CD4-positive, alpha-beta T cell (primary cell): ENCODE measurements at regions not wholly inside any gene's neighbourhood (a gene's known extent, or its start where the extent isn't known, plus 50 kb on each side); places are given as distances from the start of the nearest gene placed in this dataset.

ENCODE experiments used
- ATAC-seq: fragments of 200-7000 bp; cut with Tn5 transposase; one replicate; pipeline ENCODE4 v1.10.0; 2022; ENCODE audit warnings: mild to moderate bottlenecking; ENCODE audit not compliant: poor library complexity
- CTCF ChIA-PET: fragments of 350-600 bp; sonication (Branson Sonifier 250); formaldehyde crosslinking; loops from one replicate; lab custom pipeline; 2021; ENCODE audit warnings: antibody characterized with exemption, inconsistent platforms; lab: Charles Lee
- POLR2A ChIA-PET: fragments of 350-600 bp; sonication (Branson Sonifier 250); formaldehyde crosslinking; loops from one replicate; lab custom pipeline; 2021; ENCODE audit warnings: antibody characterized with exemption, inconsistent platforms; lab: Charles Lee
- DNase-seq, 14 experiments: peaks; one replicate each; pipeline ENCODE4 v3.0.0-alpha.2; 2013 to 2020; ENCODE audit warnings: mixed read lengths in 2 of 14
- H3K27ac ChIP-seq, 2 donors: one replicate each; pipeline versions ENCODE4 v1.5.1 to v1.7.0; 2013; ENCODE audit warnings: low read length in 2 of 2, low read depth in 1 of 2, mild to moderate bottlenecking in 1 of 2
- H3K27me3 ChIP-seq, 2 experiments: 1 replicate in 1 of 2; 2 replicates in 1 of 2; pipeline versions ENCODE4 v1.6.1 to v1.7.0; 2013; ENCODE audit warnings: low read length in 2 of 2, control low read depth in 1 of 2, mild to moderate bottlenecking in 1 of 2, moderate library complexity in 1 of 2; ENCODE audit not compliant: insufficient read depth in 2 of 2, control insufficient read depth in 1 of 2
- H3K36me3 ChIP-seq: one replicate; pipeline ENCODE4 v1.6.1; 2013; ENCODE audit warnings: low read length, control low read depth; ENCODE audit not compliant: insufficient read depth
- H3K4me1 ChIP-seq: one replicate; pipeline ENCODE4 v1.6.1; 2013; ENCODE audit warnings: low read length, control low read depth; ENCODE audit not compliant: insufficient read depth
- H3K4me3 ChIP-seq: one replicate; pipeline ENCODE4 v1.5.1; 2013; ENCODE audit warnings: mild to moderate bottlenecking, low read length, moderate library complexity
- H3K9me3 ChIP-seq, 2 experiments: 1 replicate in 1 of 2; 2 replicates in 1 of 2; pipeline versions ENCODE4 v1.6.1 to v1.7.0; 2013; ENCODE audit warnings: low read length in 2 of 2, mild to moderate bottlenecking in 2 of 2, control low read depth in 1 of 2, moderate library complexity in 1 of 2; ENCODE audit not compliant: control insufficient read depth in 1 of 2, insufficient read depth in 1 of 2
- H3K27ac Mint-ChIP-seq: one replicate; pipeline ENCODE4 v1.8.0; 2020; ENCODE audit warnings: mixed read lengths
- H3K27me3 Mint-ChIP-seq: one replicate; pipeline ENCODE4 v1.8.0; 2021; ENCODE audit warnings: mixed read lengths
- H3K36me3 Mint-ChIP-seq: one replicate; pipeline ENCODE4 v1.8.0; 2021; ENCODE audit warnings: low read depth, mixed read lengths
- H3K4me1 Mint-ChIP-seq: one replicate; pipeline ENCODE4 v1.8.0; 2021; ENCODE audit warnings: low read depth, mixed read lengths
- H3K4me3 Mint-ChIP-seq: one replicate; pipeline ENCODE4 v1.8.0; 2020; ENCODE audit warnings: mild to moderate bottlenecking, mixed read lengths
- H3K9me3 Mint-ChIP-seq: one replicate; pipeline ENCODE4 v1.8.0; 2020; ENCODE audit warnings: mixed read lengths
- CTCF ChIP-seq: fragments of 200-600 bp; IDR thresholded peaks from one replicate; pipeline ENCODE4 v1.8.0; 2022; ENCODE audit warnings: antibody characterized with exemption, mild to moderate bottlenecking
- intact Hi-C, 2 experiments: fragments of 100-400 bp; cut with DNase I in 1 of 2; cut with micrococcal nuclease in 1 of 2; formaldehyde crosslinking; loops; one replicate each; pipeline versions ENCODE4 v1.15.1 to v1.9.0; 2023 to 2025; cut with DNase I, micrococcal nuclease

- Histone ChIP-seq H3K4me1 (peaks cover 2% of the 10 kb centered on the region), H3K36me3 (no peaks in the 10 kb centered on the region), H3K27me3 (no peaks in the 10 kb centered on the region), H3K9me3 (no peaks in the 10 kb centered on the region), H3K27ac (no peak overlapping the region), H3K4me3 (no peak overlapping the region)
- no peak for DNase-seq
- Mint-ChIP-seq H3K4me3 (no peak overlapping the region), H3K27ac (no peak overlapping the region), H3K36me3 (peaks cover 19% of the 10 kb centered on the region), H3K4me1 (peaks cover 15% of the 10 kb centered on the region), H3K27me3 (no peaks in the 10 kb centered on the region), H3K9me3 (no peaks in the 10 kb centered on the region)
- intact Hi-C loops = no loop called here
- ATAC-seq = no peak
- ChIA-PET POLR2A (no interaction called here), CTCF (no interaction called here)
- TF ChIP-seq CTCF = no peak
Observed at GRCh38 chr12:123056053-123056452, 75.6 kb downstream of the ARL6IP4 start.

- peaks cover 19% of the 10 kb centered on the region for H3K36me3 Mint-ChIP-seq
Observed at GRCh38 chr12:123055281-123055766, 74.8 kb downstream of the ARL6IP4 start.

DNA sequence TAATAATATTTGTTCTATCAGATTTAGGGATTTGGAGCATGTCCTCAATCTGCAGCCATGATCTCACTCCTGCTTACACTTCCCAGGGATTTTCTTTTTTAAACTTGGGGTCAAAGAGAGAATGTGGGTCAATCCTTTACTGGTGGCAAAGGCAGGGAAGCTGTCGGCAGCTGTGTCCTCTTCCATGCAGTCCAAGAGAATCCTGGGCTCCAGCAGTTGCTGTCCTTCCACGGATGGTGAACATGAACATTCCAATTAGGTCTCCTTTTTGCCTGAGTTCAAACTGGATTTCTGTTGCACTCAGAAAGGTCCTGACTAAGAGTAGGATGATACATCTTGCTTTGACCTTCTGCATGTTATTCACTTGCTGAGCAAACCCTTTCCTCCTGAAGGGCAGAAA is 73.9 kb downstream of the ARL6IP4 start:
- no peak for DNase-seq
- no peaks in the 10 kb centered on the region for H3K9me3 Mint-ChIP-seq
- H3K27ac Mint-ChIP-seq = no peak overlapping the region
- TF ChIP-seq CTCF = no peak
- CTCF ChIA-PET = no interaction called here
- no peaks in the 10 kb centered on the region for H3K27me3 ChIP-seq
- H3K36me3 Mint-ChIP-seq = peaks cover 19% of the 10 kb centered on the region
- no peak overlapping the region for H3K27ac ChIP-seq
- H3K4me1 ChIP-seq = no peaks in the 10 kb centered on the region
- peaks cover 7% of the 10 kb centered on the region for H3K4me1 Mint-ChIP-seq
- no peaks in the 10 kb centered on the region for H3K9me3 ChIP-seq
- intact Hi-C loops = no loop called here
- no peak for ATAC-seq
- POLR2A ChIA-PET = no interaction called here
- H3K4me3 Mint-ChIP-seq = no peak overlapping the region
- no peak overlapping the region for H3K4me3 ChIP-seq
- no peaks in the 10 kb centered on the region for H3K36me3 ChIP-seq
- no peaks in the 10 kb centered on the region for H3K27me3 Mint-ChIP-seq

More at GRCh38 chr12:123055281-123055766, 74.8 kb downstream of the ARL6IP4 start:
- intact Hi-C loops = no loop called here
- no peaks in the 10 kb centered on the region for H3K4me1 ChIP-seq
- H3K9me3 Mint-ChIP-seq = no peaks in the 10 kb centered on the region
- no peak overlapping the region for H3K27ac ChIP-seq
- DNase-seq (no peak), ATAC-seq (no peak)
- ChIA-PET CTCF (no interaction called here), POLR2A (no interaction called here)
- no peak for TF ChIP-seq CTCF
- H3K4me3 ChIP-seq = no peak overlapping the region
- H3K4me1 Mint-ChIP-seq = peaks cover 11% of the 10 kb centered on the region
- no peaks in the 10 kb centered on the region for H3K36me3 ChIP-seq
- H3K27me3 ChIP-seq = no peaks in the 10 kb centered on the region
- no peaks in the 10 kb centered on the region for H3K27me3 Mint-ChIP-seq
- no peak overlapping the region for H3K27ac Mint-ChIP-seq
- H3K4me3 Mint-ChIP-seq = no peak overlapping the region
- no peaks in the 10 kb centered on the region for H3K9me3 ChIP-seq
